ENCODE measurements at regions not wholly inside any gene's neighbourhood (a gene's known extent, or its start where the extent isn't known, plus 50 kb on each side); places are given as distances from the start of the nearest gene placed in this dataset.

DNA sequence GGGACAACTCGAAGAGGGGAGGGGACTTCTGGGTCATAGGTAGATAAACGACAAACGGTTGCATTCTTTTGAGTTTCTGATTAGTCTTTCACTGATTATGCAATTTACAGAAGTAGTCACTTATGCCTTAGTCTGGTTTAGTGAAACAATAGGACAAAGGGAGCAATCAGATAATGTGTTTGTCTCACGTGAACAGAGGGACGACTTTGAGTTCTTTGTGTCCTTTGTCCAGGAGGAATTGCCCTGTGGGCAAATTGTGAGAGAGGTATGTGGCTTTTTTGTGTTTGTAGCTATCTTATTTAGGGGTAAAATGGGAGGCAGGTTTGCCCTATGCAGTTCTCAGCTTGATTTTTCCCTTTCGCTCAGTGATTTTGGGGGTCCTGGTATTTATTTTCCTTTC is 362.9 kb upstream of the PCDH20 start:
- no peak for DNase-seq (ENCODE audit: low read depth)

DNA sequence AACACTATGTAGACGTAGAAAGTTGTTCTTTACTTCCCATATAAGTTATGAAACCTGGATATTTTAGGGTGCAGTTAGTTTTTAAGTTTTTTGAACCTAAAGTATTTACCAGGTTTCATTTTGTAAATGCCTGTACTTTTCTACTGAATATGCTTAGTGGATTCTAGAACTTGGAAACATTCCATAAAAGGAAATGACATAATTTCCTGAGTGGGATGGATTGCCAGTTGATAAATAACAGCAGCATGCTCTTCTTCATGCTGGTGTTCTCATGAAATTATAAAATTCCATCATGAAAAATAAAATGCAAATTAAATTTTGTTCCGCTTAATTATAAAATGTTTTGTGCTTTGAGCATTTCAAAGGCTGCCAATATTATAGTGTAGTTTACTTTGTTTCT is 362.2 kb upstream of the PCDH20 start:
- DNase-seq (ENCODE audit: low read depth) = peak; percentile 6

DNA sequence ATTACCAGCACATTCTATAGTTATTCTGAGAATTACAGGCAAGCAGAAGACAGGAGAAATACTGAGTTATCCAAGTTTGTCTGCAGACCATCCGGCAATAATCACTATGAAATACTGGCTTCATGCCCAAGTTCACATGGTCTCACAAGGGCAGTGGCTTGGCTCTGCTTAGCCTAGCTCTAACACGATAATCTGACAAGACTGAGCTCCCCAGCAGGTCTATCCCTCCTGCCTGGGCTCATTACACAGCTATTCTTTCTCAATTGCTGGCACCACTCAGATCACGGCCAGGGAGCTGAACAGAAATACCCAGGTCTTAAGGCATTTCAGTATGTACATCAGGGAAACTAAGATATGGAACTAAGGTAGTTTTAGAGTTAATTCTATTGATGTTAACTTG is 361.6 kb upstream of the PCDH20 start:
- peak; percentile 2 for DNase-seq (ENCODE audit: low read depth)

GRCh38 chr13:61774903-61775302 is 359.3 kb upstream of the PCDH20 start:
- no peak for DNase-seq (ENCODE audit: low read depth)

DNA sequence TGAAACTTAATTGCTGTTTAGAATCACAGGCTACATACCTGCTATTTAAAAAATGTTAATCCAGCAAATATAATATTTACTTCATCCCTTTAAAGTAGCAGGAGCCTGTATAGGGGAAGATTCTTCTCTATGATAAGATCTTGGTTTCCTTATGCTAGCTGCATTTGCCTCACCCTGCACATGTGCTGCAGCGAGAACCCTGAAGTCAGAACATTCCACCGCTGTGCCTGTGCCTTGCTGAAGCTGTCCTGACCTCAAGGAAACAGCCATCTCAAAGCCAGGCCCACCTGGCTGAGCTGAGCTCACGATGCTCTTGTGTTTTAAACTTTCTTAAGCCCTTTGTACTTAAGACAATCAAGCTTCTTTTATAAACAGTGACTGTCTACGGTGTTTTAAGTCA is 355.0 kb upstream of the PCDH20 start:
- DNase-seq (ENCODE audit: low read depth) = peak; percentile 2

DNA sequence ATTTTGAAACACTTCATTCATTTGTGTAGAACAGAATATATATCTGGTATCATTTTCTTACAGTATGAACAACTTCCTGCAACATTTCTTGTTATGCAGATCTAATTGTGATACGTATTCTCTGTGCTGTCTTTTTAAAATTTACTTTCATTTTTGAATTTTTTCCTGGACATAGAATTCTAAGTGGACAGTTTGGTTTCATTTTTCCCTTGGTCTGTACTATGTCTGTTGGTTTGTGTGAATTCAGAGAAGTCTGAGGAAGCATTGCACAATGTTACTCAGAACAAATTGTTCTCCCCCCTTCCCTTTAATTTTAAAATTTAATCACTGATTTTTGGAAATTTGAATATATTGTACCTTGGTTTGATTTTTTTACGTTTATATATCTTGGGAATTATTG is 352.5 kb upstream of the PCDH20 start:
- peak; percentile 16 for DNase-seq (ENCODE audit: low read depth)

DNA sequence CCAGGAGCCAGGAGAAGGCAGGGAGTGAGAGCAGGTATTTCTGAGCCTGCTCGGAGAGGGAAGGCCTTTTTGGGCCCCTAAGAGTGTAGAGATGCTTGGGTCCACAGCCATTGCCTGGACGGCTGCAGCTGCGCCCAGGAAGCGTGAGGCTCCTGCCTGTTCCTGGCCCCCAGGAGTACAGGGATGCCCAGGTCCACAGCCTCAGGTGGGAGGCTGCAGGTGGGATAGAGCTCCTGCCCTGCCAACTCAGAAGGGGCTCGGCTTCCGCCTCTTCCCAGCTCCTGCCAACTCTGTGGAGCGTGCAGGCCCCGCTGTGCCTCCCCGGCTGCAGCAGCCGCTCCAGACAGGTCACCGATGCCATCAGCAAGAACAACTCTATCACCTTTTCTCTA is 351.0 kb upstream of the PCDH20 start:
- DNase-seq (ENCODE audit: low read depth) = no peak

DNA sequence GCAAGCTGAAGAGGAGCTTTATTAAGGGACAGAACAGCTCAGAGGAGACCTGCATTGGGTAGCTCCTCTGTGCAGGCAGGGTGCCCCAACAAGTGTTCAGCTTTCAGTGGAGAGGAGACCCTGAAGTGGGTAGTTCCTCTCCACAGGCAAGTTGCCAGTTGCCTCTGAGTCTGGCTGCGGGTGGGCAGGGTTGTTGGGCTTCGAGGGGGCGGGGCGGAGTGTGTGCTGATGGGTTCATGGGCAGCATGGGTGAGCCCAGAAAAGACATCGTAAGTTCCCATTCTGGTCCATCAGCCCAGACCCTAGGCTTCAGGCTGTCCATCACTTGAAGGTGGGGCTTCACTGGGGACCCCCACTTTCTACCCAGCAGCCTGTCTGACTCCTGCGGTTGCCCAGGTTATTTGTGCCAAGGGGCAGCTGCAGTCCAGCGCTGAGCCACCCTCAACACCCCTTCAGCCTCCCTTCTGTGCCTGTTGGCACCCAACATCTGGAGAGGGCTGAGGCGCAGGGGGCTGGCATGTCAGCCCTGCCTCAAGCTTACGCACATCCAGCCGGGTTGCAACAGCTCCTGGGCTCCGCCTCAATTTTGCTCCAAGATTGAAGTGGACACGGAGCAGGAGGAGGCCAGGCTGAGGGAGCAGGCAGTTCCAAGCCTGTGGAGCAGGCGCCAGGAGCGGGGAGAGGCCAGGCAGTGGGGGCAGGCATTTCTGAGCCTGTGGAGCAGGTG is 350.5 kb upstream of the PCDH20 start:
- DNase-seq (ENCODE audit: low read depth) = no peak

DNA sequence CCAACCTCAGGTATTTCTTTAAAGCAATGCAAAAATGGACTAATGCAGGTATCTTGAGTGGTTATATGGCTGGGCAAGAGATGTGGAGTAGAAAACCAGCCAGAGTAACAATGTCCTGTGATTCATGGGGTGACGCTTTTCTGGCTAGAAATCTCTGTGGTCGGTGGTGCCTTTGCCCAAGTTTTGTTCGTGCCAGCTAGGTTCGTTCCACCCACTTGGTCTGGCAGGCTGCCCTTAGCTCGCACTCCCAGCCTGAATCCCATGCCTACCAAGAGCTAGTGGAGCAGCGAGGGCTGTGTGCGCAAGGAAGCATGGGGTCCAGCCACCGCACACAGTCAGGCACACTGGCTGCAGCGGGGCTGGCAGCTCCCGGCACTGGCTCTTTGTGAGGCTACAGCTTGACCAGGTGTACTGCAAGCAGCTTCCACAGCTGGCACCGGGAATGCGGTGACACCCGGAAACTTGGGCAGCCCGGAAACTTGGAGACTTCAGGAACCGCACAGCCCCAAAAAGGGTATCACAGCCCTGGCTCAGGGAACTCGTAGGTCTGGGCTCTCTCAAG is 349.6 kb upstream of the PCDH20 start:
- peak; percentile 16 for DNase-seq (ENCODE audit: low read depth)

GRCh38 chr13:61761690-61762089 is 346.0 kb upstream of the PCDH20 start:
- DNase-seq (ENCODE audit: low read depth) = no peak

DNA sequence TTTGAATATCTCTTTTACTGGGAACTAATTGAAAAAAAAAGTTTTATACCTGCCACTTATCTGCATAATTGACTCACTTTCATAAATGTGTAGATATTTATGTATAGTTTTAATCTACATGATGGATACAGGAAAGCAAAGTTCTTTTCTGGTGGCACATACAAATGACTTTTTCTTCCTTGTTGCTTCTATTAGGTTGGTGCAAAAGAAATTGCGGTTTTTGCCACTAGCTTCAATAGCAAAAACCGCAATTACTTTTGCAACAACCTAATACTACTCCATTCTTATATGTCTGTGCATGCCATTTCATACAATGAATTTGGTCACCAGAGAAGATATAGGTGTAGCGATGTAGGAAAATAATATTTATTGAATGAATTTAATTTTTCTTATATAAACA is 344.5 kb upstream of the PCDH20 start:
- no peak for DNase-seq (ENCODE audit: low read depth)

DNA sequence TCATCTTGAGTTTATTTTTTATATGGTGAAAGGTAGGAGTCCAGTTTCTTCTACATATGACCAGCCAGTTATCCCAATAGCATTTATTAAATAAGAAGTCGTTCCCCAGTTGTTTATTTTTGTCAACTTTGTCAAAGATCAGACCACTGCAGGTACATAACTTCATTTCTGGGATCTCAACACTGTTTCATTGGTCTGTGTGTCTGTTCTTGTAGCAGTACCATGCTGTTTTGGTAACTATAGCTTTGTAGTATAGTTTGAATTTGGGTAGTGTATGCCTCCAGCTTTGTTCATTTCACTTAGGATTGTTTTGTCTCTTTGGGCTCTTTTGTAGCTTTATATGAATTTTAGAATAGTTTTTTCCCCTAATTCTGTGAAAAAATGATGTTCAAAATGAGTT is 340.4 kb upstream of the PCDH20 start:
- DNase-seq (ENCODE audit: low read depth) = no peak

GRCh38 chr13:61751039-61751438 is 335.4 kb upstream of the PCDH20 start:
- DNase-seq (ENCODE audit: low read depth) = no peak

- DNase-seq (ENCODE audit: low read depth) = no peak
These were observed 322.6 kb upstream of the PCDH20 start for GRCh38 chr13:61738236-61738750.

DNA sequence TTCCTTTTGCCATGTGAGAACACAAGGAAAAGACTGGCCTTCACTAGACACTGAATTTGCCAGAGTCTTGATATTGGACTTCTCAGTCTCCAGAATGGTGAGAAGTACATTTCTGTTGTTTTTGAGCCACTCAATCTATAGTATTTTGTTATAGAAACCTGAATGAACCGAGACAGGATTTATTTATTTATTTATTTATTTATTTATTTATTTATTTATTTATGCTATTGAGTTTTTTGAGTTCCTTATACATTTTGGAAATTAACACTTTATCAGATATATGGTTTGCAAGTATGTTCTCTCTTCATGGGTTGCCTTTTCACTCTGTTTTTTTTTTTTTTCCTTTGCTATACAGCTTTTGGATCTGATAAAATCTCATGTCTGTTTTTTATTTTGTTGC is 319.0 kb upstream of the PCDH20 start:
- no peak for DNase-seq (ENCODE audit: low read depth)

DNA sequence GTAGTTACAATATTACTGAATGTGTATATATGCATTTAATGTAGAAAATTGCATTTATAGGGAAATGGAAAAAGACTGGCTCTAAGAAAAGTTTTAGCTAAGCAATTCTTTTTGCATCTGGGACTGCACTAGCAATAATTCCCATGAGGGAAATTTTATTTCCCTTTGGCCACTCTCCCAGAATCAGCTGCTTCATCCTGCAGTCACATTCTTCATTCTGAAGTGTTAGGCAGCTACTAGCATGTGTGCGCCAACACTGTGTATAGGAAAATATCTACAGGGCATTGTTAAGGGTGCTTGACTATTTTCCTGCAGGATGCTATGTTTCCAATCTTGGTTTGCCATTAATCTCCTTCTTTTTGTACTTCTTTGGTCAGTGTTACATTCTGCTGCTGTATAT is 312.8 kb upstream of the PCDH20 start:
- DNase-seq (ENCODE audit: low read depth) = peak; percentile 1

GRCh38 chr13:61727767-61728166 is 312.1 kb upstream of the PCDH20 start:
- no peak for DNase-seq (ENCODE audit: low read depth)

GRCh38 chr13:61725806-61726205 is 310.2 kb upstream of the PCDH20 start:
- no peak for DNase-seq (ENCODE audit: low read depth)

DNA sequence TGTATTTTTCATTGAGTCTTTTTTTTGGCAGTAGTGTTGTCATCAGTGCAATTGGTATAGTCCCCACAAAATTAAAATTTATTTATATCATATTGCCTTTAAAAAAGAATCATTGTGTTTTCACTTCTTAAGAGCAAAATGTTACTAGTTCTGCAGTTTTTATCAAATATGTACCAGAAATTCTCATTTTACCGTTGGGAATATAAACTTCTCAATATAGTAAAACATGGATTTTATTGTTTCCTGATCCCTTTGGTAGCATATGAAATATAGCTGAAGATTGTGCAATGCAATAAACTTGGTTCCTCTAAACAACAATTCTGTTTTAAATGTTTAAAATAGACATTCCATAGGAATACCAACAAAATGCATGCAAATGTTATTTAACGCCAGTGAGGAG is 306.5 kb upstream of the PCDH20 start:
- DNase-seq (ENCODE audit: low read depth) = no peak

- DNase-seq (ENCODE audit: low read depth) = no peak
These were observed 297.0 kb upstream of the PCDH20 start for GRCh38 chr13:61712621-61713020.

GRCh38 chr13:61709258-61709657 is 293.6 kb upstream of the PCDH20 start:
- no peak for DNase-seq (ENCODE audit: low read depth)

GRCh38 chr13:61706899-61707298 is 291.2 kb upstream of the PCDH20 start:
- no peak for DNase-seq (ENCODE audit: low read depth)

- DNase-seq (ENCODE audit: low read depth) = no peak
These were observed 285.0 kb upstream of the PCDH20 start for GRCh38 chr13:61700620-61701019.

DNA sequence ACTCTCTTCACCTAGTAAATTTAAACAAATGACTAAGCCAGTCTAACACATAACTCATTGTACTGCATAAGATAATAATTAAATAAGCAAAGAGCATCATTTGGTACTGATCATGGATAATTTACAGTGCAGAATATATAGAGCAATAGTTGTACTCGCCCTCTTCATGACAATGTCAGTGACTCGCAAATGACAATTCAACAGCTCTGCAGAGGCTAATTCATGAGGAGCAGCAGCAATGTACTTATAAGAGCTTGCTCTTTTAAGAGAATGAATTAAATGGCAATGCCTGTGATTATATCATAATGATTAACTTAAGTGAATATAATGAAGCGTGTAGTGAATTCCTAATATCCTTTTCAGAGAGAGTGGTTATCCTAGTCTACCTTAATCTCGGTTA is 284.5 kb upstream of the PCDH20 start:
- no peak for DNase-seq (ENCODE audit: low read depth)
